HG03045 (cell line): ENCODE measurements at regions not wholly inside any gene's neighbourhood (a gene's known extent, or its start where the extent isn't known, plus 50 kb on each side); places are given as distances from the start of the nearest gene placed in this dataset.

ENCODE experiments used
- ATAC-seq: cut with Tn5 transposase; IDR thresholded peaks from one replicate; pipeline ENCODE4 v1.9.1; 2021; ENCODE audit warnings: mild to moderate bottlenecking, moderate library complexity; ENCODE audit not compliant: unreplicated experiment

GRCh38 chr4:184575306-184575705, 73.9 kb downstream of the CASP3 start:
- ATAC-seq, result no peak

DNA sequence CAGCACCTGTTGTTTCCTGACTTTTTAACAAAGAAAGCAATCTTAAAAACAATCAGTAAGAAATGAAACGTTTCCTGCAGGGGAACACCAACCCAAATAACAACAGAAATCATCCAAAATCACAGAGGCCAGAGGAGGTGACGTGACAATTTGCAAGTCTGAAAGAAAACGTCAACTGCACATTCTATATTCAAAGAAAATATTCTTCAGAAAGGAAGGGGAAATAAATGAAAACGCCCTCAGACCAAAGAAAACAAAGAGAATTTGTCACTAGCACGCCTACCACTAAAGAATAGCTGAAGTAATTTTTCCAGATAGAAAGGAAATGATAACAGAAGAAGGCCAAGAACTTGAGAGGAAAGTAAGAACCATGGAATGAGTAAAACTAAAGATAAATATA, 74.4 kb downstream of the CASP3 start:
- no peak for ATAC-seq

DNA sequence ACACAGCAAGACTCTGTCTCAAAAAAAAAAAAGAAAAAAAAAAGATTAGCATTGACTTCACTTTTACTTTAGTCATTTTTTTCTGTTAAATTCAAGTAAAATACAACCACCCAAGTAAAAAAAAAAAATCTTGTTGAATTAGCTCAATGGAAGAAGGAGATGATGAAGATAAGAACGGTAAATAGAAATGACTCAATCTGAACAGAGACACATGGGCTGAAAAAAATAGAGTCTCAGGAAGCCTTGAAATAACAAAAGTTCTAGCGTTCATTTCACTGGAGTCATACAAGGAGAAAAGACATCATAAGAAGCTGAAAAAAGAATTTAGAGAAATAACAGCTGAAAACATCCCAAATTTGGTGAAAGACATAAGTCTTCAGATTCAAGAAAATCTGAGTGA, 75.5 kb downstream of the CASP3 start:
- ATAC-seq, result no peak

DNA sequence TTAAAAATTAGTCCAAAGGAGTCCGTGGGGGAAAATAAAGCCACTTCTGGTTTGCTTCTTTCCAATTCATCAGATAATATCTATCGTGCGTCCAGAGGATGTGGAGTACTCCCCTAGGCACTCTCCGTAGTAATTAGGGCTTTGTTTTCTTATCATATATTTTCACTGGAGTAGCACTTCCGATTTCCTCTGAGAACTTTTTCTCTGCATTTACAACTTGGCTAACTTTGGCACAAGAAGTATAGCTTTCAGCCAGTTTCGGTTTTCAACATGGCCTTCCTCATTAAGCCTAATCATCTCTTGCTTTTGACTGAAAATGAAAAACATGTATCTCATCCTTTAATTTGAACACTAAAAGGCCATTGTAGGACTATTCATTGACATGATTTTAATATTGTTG, 80.5 kb downstream of the CASP3 start:
- no peak for ATAC-seq

DNA sequence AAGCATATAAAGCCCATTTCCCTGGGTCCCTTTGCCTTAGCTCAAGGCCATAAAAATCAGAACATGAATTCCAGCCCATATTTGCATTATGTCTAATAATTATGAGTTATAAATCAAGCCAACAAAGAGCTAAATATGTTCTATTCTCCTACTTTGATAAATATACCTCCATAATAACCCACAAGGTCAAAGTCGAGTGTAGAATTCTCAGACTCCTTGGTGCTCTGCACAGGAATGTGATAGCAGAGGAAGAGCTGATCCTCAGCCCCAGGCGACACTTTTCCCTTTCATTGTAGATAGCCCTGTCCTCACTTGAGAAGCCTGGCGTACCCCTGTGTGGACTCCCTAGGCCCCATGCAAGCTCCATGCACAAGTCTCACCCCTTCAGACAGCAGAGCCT, 85.6 kb downstream of the CASP3 start:
- ATAC-seq, result no peak

- ATAC-seq, result no peak
These were observed 84.6 kb upstream of the IRF2 start for GRCh38 chr4:184558996-184559395.

GRCh38 chr4:184553891-184554290, 79.5 kb upstream of the IRF2 start:
- no peak for ATAC-seq

GRCh38 chr4:184550476-184550875, 76.1 kb upstream of the IRF2 start:
- ATAC-seq, result no peak

- no peak for ATAC-seq
These were observed 74.4 kb upstream of the IRF2 start for GRCh38 chr4:184548648-184549341.

DNA sequence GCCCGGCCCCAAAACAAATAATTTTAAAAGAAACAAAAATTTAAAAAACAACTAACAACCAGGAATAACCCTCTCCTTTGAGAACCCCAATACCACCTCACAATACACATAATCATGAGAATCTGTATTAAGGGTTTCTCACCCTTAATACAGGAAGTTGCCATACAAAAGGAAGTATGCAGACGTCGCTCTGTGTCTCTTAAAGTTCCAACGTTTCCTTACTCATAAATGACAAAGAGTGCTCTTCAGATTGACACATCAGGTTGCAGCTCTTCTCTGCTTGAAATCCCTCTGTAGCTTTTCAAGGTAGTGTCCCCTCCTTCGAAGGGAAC, 73.9 kb upstream of the IRF2 start:
- no peak for ATAC-seq

DNA sequence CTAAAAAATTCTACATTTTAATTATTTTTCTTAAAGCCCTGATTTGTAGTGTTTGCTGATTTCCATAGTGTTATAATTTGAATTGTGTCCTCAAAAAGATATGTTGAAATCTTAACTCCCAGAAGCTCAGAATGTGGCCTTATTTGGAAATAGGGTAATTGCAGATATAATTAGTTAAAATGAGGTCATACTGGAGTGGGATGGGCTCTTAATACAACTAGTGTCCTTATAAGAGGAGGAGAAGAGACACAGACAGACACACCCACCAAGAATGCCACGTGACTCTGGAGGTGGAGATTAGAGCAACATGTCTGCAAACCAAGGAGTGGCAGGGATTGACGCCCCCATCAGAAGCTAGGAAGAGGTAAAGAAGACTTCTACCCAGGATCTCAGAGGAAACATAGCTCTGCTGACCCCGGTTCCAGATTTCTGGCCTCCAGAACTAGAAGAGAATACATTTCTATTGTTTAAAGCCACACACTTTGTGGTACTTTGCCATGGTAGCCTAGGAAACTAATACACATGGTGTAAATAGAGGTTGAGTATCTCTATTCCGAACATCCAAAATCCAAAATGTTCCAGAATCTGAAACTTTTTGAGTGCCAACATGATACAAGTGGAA, 70.5 kb upstream of the IRF2 start:
- ATAC-seq, result no peak

DNA sequence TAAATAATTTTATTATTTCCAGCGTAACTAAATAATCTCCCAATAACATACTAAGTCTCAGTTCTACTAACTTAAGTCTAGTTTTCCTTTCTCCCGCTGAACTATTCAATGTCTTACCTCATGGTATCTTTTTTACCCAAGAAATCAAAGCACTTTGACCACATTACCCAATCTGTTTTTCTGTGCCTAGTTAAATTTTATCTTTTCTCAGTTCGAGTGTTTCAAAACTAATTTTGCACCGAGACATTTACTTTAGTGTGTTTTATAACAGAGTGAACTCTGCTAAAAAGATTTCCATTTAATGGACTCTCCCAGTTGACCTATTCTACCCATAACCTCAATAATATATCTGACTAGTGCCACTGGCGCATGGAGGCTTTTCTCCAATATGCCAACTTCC, 67.6 kb upstream of the IRF2 start:
- no peak for ATAC-seq

DNA sequence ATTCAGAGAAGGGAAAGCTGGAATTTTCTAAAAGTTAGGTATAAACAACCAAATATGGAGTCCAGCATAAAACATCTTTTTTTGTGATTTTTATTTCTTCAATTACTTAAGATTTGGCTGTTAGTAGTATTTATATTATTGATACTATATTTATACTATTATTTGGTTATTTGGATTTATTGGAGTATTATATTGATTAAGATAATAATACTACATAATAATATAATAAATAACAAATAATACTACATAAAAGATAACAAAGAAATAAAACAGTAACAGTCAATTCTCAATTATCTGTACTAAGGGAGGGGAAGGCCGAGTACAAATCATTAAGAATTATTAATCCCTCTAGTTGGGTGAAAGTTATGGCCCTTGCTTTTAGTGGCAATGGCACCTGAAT, 66.0 kb upstream of the IRF2 start:
- ATAC-seq, result no peak

GRCh38 chr4:184538023-184538599, 63.8 kb upstream of the IRF2 start:
- peak; percentile 56 for ATAC-seq

GRCh38 chr4:184537269-184538022, 63.1 kb upstream of the IRF2 start:
- ATAC-seq, result peak; percentile 65

GRCh38 chr4:184536881-184537248, 62.5 kb upstream of the IRF2 start:
- no peak for ATAC-seq

DNA sequence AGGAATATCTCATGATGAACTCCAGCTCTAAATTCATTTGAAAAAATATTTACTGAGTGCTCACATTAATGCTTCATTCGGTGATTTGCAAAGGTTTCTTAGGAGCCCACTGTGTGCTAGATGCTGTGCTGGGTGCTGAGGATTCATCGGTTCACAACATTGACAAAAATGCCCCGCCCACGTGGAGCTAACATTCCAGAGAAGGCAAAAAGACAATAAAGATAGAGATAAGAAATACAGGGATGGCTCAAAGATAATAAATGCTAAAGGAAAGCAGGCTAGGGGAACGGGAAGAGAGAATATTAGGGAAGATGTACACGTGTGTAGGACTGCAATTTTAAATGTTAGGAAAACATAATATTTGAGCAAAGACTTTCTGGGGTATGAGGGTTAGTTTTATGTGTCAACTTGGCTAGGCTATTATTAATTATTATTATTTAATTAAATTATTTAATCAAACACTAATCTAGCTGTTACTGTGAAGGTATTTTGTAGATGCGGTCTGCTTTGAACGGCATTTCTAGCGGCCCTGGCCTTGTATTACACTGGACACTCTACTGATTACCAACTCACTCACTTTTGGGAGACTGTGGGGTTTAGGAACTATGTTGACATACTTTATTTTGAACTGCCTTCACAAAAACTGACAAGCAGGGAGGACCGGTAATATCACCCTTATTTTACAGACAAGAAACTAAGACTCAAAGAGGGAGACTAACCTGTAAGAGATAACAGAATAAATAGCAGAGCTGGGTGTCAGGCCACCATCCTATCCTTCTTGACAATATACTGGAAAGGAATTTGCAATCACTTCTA, 61.9 kb upstream of the IRF2 start:
- no peak for ATAC-seq

GRCh38 chr4:184534511-184535391, 60.4 kb upstream of the IRF2 start:
- ATAC-seq, result peak; percentile 45

- ATAC-seq, result no peak
These were observed 59.6 kb upstream of the IRF2 start for GRCh38 chr4:184533908-184534307.

DNA sequence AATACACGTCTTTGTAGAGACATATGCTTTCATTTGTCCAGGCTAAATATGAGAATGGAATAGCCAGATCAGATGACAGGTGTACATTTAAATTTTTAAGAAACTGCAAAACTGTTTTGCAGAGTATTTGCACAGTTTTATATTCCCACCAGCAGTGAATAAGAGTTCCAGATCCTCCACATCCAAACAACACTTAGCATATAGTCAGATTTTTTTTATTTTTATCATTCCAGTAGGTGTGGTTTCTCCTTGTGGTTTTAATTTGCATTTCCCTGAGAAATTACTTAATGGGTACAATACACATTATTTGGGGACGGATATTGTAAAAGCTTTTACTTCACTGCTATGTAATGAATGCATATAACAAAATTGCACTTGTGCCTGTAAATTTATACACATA, 56.7 kb upstream of the IRF2 start:
- ATAC-seq, result no peak
